ENCODE measurements at regions not wholly inside any gene's neighbourhood (a gene's known extent, or its start where the extent isn't known, plus 50 kb on each side); places are given as distances from the start of the nearest gene placed in this dataset.

- POLR2A ChIA-PET: no interaction called here
- no peak overlapping the region for H3K27ac Mint-ChIP-seq (ENCODE audit: low read depth, unreplicated experiment)
- H3K4me1 Mint-ChIP-seq (ENCODE audit: insufficient read depth, unreplicated experiment): no peaks in the 10 kb centered on the region
- H3K36me3 Mint-ChIP-seq (ENCODE audit: insufficient read depth, unreplicated experiment): no peaks in the 10 kb centered on the region
- peak; percentile 21 for DNase-seq (ENCODE audit: unreplicated experiment)
- no peak overlapping the region for H3K4me3 Mint-ChIP-seq (ENCODE audit: unreplicated experiment)
- TF ChIP-seq, protein P1, sequence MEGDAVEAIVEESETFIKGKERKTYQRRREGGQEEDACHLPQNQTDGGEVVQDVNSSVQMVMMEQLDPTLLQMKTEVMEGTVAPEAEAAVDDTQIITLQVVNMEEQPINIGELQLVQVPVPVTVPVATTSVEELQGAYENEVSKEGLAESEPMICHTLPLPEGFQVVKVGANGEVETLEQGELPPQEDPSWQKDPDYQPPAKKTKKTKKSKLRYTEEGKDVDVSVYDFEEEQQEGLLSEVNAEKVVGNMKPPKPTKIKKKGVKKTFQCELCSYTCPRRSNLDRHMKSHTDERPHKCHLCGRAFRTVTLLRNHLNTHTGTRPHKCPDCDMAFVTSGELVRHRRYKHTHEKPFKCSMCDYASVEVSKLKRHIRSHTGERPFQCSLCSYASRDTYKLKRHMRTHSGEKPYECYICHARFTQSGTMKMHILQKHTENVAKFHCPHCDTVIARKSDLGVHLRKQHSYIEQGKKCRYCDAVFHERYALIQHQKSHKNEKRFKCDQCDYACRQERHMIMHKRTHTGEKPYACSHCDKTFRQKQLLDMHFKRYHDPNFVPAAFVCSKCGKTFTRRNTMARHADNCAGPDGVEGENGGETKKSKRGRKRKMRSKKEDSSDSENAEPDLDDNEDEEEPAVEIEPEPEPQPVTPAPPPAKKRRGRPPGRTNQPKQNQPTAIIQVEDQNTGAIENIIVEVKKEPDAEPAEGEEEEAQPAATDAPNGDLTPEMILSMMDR (IDR thresholded peaks at IDR 0.05; ENCODE audit: unreplicated experiment): no peak
- CTCF ChIA-PET: no interaction called here
- BruUV-seq (replicated peaks): no TSS peak
- no peaks in the 10 kb centered on the region for H3K27me3 Mint-ChIP-seq (ENCODE audit: insufficient read depth, unreplicated experiment)
- intact Hi-C loops (cut with micrococcal nuclease): no loop called here
- peaks cover 8% of the 10 kb centered on the region for H3K9me3 Mint-ChIP-seq (ENCODE audit: unreplicated experiment)
Observed at GRCh38 chr9:26169708-26170107, 491.5 kb upstream of the TUSC1 start.

DNA sequence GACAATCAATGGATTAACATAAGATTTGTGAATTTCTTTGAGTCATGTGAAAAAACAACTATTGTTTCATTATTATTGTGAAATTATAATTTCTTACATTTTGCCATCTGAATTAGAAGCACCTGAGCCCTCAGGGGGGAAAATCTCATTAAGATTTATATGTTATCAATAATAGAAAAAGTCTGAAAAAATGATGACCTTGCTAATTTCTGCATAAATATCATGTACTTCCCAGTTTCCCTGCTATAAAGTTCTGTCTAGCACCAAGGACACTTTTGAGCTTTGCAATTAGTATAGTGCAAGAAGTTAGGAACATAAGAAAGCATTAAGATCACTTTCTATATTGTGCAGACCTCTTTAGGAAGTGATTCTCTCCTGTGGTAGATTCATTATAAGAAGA, 488.3 kb upstream of the TUSC1 start:
- intact Hi-C loops (cut with micrococcal nuclease): no loop called here
- no TSS peak for BruUV-seq (replicated peaks)
- H3K36me3 Mint-ChIP-seq (ENCODE audit: insufficient read depth, unreplicated experiment): no peaks in the 10 kb centered on the region
- TF ChIP-seq, protein P1 (IDR thresholded peaks at IDR 0.05; ENCODE audit: unreplicated experiment): no peak
- ChIA-PET CTCF (interaction anchor here (0.6 kb wide), 1 partner anchor 143 kb away, joined by 4 read pairs; no protein-coding TSS in a partner anchor), POLR2A (no interaction called here)
- no peak overlapping the region for H3K27ac Mint-ChIP-seq (ENCODE audit: low read depth, unreplicated experiment)
- DNase-seq (ENCODE audit: unreplicated experiment): no peak
- H3K27me3 Mint-ChIP-seq (ENCODE audit: insufficient read depth, unreplicated experiment): no peaks in the 10 kb centered on the region
- peaks cover 8% of the 10 kb centered on the region for H3K9me3 Mint-ChIP-seq (ENCODE audit: unreplicated experiment)
- no peaks in the 10 kb centered on the region for H3K4me1 Mint-ChIP-seq (ENCODE audit: insufficient read depth, unreplicated experiment)
- H3K4me3 Mint-ChIP-seq (ENCODE audit: unreplicated experiment): no peak overlapping the region

GRCh38 chr9:26165426-26165825, 487.2 kb upstream of the TUSC1 start:
- Mint-ChIP-seq H3K36me3 (ENCODE audit: insufficient read depth, unreplicated experiment) (no peaks in the 10 kb centered on the region), H3K9me3 (ENCODE audit: unreplicated experiment) (peaks cover 8% of the 10 kb centered on the region), H3K4me1 (ENCODE audit: insufficient read depth, unreplicated experiment) (no peaks in the 10 kb centered on the region), H3K4me3 (ENCODE audit: unreplicated experiment) (no peak overlapping the region), H3K27ac (ENCODE audit: low read depth, unreplicated experiment) (no peak overlapping the region), H3K27me3 (ENCODE audit: insufficient read depth, unreplicated experiment) (no peaks in the 10 kb centered on the region)
- TF ChIP-seq, protein P1 (IDR thresholded peaks at IDR 0.05; ENCODE audit: unreplicated experiment): no peak
- POLR2A ChIA-PET: no interaction called here
- DNase-seq (ENCODE audit: unreplicated experiment): no peak
- intact Hi-C loops (cut with micrococcal nuclease): no loop called here
- CTCF ChIA-PET: no interaction called here
- BruUV-seq (replicated peaks): no TSS peak

- no peaks in the 10 kb centered on the region for H3K36me3 Mint-ChIP-seq (ENCODE audit: insufficient read depth, unreplicated experiment)
- CTCF ChIA-PET: no interaction called here
- H3K4me1 Mint-ChIP-seq (ENCODE audit: insufficient read depth, unreplicated experiment): no peaks in the 10 kb centered on the region
- no peak for DNase-seq (ENCODE audit: unreplicated experiment)
- TF ChIP-seq, protein P1 (IDR thresholded peaks at IDR 0.05; ENCODE audit: unreplicated experiment): no peak
- H3K27me3 Mint-ChIP-seq (ENCODE audit: insufficient read depth, unreplicated experiment): no peaks in the 10 kb centered on the region
- no peak overlapping the region for H3K4me3 Mint-ChIP-seq (ENCODE audit: unreplicated experiment)
- no TSS peak for BruUV-seq (replicated peaks)
- H3K27ac Mint-ChIP-seq (ENCODE audit: low read depth, unreplicated experiment): no peak overlapping the region
- peaks cover 8% of the 10 kb centered on the region for H3K9me3 Mint-ChIP-seq (ENCODE audit: unreplicated experiment)
- POLR2A ChIA-PET: no interaction called here
- intact Hi-C loops (cut with micrococcal nuclease): no loop called here
Observed at GRCh38 chr9:26163931-26164330, 485.7 kb upstream of the TUSC1 start.

Measured in MCF 10A (cell line).